Skeletal muscle satellite cell (primary cell): ENCODE measurements at regions not wholly inside any gene's neighbourhood (a gene's known extent, or its start where the extent isn't known, plus 50 kb on each side); places are given as distances from the start of the nearest gene placed in this dataset.
A peak's percentile ranks its signal among the peaks of the same experiment; 100 is the strongest.
"Not testable (repeated sequence)": the region's sequence is repeated elsewhere in the genome, so short reads cannot be mapped to it uniquely, and the experiment has no call there.

Source experiments
- H3K27me3 ChIP-seq: 2 replicates; pipeline ENCODE4 v1.7.0; 2013; ENCODE audit warnings: low read length; ENCODE audit not compliant: control insufficient read depth, insufficient read depth
- H3K36me3 ChIP-seq: 2 replicates; pipeline ENCODE4 v1.7.0; 2013; ENCODE audit warnings: mild to moderate bottlenecking, control low read depth, low read length; ENCODE audit not compliant: insufficient read depth
- H3K4me1 ChIP-seq: 2 replicates; pipeline ENCODE4 v1.7.0; 2013; ENCODE audit warnings: low read length; ENCODE audit not compliant: control insufficient read depth, insufficient read depth
- H3K4me2 ChIP-seq: 2 replicates; pipeline ENCODE4 v1.7.0; 2013; ENCODE audit warnings: mild to moderate bottlenecking, low read length
- H3K4me3 ChIP-seq: 2 replicates; pipeline ENCODE4 v1.7.0; 2013; ENCODE audit warnings: low read length
- H3K9ac ChIP-seq: 2 replicates; pipeline ENCODE4 v1.7.0; 2013; ENCODE audit warnings: mild to moderate bottlenecking, low read depth, low read length, moderate library complexity
- H3K9me3 ChIP-seq: replicated peaks from 2 replicates; pipeline ENCODE4 v1.7.0; 2013; ENCODE audit warnings: mild to moderate bottlenecking, control low read depth, low read length

DNA sequence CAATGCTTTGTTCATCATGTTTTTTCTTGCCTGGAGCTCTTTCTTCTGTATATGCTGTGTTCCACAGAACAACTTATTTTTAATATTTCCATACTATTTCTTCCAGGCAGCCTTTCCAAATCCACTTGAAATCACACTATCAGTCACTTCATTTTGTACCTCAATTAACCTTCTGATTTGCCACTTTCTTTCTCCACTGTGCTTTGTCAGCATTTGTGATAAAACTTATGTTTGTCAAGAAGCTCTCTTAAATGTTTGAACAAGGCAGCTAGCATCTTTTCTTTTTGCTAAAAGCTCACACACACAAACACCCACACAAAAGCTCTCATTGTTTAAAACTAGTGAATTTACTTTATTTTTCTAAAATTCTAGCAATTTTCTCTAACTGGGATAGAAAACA, 2014.7 kb upstream of the RAG2 start:
- no peak overlapping the region for H3K9ac ChIP-seq
- no peak overlapping the region for H3K4me2 ChIP-seq
- no peaks in the 10 kb centered on the region for H3K36me3 ChIP-seq
- H3K27me3 ChIP-seq: no peaks in the 10 kb centered on the region
- H3K4me3 ChIP-seq: no peak overlapping the region
- H3K4me1 ChIP-seq: no peaks in the 10 kb centered on the region
- no peaks in the 10 kb centered on the region for H3K9me3 ChIP-seq

DNA sequence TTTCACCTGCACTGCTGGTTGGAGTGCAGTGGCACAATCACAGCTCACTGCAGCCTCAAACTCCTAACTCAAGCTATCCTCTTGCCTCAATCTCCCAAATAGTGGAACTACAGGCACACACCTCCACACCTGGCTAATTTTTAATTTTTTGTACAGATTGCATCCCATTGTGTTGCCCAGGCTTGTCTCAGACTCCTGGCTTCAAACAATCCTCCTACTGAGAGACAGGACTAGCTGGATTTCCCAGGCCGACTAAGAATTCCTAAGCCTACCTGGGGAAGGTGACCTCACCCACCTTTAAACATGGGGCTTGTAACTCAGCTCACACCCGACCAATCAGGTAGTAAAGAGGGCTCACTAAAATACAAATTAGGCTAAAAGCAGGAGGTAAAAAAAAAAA, 2003.3 kb upstream of the RAG2 start:
- H3K4me1 ChIP-seq, H3K4me2 ChIP-seq, H3K9ac ChIP-seq, H3K27me3 ChIP-seq, H3K36me3 ChIP-seq, H3K4me3 ChIP-seq, H3K9me3 ChIP-seq: not testable (repeated sequence)

DNA sequence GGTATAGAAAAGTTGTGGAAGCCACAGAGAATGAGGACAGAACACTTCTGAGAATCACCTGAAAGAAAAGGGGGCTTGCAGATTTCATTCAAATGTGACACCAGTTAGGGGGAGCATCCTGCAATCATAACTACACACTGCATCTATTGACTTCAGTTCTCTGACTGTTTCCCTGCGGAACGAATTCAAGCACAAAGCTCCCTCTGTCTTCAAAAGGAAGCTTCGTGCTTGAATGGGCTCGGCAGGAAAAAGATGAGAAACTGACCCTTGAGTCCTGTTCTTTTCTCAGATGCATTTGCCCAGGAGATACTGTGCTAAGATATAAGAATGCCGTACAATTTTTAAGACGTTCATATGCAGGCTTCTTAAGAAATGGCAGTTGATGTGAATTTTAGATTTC, 2000.4 kb upstream of the RAG2 start:
- Histone ChIP-seq H3K36me3 (no peaks in the 10 kb centered on the region), H3K4me3 (no peak overlapping the region), H3K4me1 (no peaks in the 10 kb centered on the region), H3K9me3 (no peaks in the 10 kb centered on the region), H3K9ac (no peak overlapping the region), H3K4me2 (no peak overlapping the region), H3K27me3 (no peaks in the 10 kb centered on the region)

DNA sequence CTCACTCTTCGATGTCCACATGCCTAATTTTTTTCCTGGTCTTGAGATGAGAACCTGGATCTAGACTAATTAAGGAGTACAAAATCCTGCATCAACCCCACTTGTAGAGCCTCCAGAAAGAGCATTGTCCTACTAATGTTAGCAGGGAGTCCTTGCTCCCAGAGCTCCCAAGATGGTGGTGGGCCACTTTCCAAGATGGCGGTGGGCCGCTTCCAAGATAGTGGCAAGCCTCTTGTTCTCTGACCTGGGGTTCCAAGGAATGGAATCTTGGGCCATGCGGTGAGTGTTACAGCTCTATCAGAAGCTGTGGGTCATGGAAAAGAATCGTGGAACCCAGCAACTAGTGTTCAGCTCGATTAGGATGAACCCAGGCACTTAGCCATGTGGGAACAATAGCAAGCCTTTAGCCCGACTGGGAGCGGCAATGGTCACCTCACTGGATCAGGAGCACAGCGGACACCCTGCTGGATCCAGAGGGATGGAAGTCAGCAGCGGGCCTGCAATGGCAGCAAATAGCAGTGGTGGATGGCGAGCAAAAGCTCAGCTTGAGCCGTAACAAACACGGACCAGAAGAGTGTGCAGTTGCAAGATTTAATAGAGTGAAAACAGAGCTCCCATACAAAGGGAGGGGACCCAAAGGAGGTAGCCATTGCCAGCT, 1997.5 kb upstream of the RAG2 start:
- H3K36me3 ChIP-seq, H3K27me3 ChIP-seq, H3K9ac ChIP-seq, H3K4me1 ChIP-seq, H3K4me2 ChIP-seq, H3K9me3 ChIP-seq, H3K4me3 ChIP-seq: not testable (repeated sequence)

DNA sequence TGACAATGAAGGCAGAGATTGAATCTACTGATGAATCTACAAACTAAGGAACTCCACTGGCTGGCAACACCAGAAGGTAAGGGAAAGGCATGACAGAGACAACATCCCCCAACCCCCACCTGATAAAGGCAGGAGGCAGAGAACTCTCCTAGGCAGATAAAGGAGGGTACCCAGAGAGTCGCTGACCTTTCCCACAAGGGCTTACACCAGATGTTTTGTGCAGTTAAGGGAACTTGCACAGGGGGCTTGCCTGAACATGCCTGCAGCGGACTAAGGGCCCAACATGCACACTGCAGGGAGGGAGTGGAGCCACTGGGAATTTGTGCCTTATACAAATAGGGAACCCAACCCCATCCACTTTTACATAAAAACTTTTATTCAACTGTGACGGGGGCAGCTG, 1996.9 kb upstream of the RAG2 start:
- H3K9ac ChIP-seq: no peak overlapping the region
- no peaks in the 10 kb centered on the region for H3K9me3 ChIP-seq
- H3K4me2 ChIP-seq: no peak overlapping the region
- no peak overlapping the region for H3K4me3 ChIP-seq
- H3K36me3 ChIP-seq: no peaks in the 10 kb centered on the region
- no peaks in the 10 kb centered on the region for H3K27me3 ChIP-seq
- H3K4me1 ChIP-seq: no peaks in the 10 kb centered on the region

DNA sequence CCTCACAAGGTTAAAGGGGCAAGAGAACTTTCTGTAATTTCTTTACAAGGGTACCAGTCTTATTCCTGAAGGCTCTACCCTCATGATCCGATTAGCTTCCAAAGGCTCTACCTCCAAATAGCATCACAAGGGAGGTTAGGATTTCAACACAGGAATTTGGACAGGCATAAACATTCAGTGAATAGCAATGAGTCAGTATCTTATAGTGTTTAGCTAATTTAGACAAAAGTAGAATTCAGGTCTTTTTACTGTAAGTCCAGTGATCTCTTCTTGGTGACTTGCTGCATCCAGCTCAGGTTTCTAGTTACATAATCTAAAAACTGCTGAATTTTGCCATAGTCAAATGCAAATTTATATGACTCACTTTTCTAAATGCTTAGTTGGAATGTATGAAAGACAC, 1995.6 kb upstream of the RAG2 start:
- Histone ChIP-seq H3K9ac (no peak overlapping the region), H3K36me3 (no peaks in the 10 kb centered on the region), H3K27me3 (no peaks in the 10 kb centered on the region)

DNA sequence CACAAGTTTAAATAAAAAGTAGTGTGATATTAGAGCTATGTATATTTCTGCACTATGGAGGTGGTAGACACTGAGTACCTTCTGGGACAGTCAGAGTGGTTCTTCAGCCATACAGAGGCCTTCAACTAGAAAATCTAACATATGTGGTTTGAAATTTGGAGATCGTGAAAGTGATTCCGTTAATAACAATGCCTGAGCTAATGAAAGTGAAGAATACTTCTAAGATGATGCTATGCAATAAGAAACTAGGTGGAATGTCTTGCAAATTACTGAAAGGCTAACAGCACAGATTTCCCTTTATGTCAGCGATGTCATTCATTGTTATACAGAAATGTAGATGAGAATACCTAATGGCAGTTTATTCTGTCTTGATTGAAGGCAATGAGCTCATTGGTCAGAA, 1984.7 kb upstream of the RAG2 start:
- Histone ChIP-seq H3K9ac (no peak overlapping the region), H3K4me3 (no peak overlapping the region), H3K9me3 (peaks cover 3% of the 10 kb centered on the region), H3K4me2 (no peak overlapping the region), H3K27me3 (no peaks in the 10 kb centered on the region), H3K36me3 (no peaks in the 10 kb centered on the region), H3K4me1 (no peaks in the 10 kb centered on the region)

More for the DNA sequence above, 1995.6 kb upstream of the RAG2 start:
- Histone ChIP-seq H3K4me1 (no peaks in the 10 kb centered on the region), H3K4me3 (no peak overlapping the region), H3K9me3 (no peaks in the 10 kb centered on the region), H3K4me2 (no peak overlapping the region)

DNA sequence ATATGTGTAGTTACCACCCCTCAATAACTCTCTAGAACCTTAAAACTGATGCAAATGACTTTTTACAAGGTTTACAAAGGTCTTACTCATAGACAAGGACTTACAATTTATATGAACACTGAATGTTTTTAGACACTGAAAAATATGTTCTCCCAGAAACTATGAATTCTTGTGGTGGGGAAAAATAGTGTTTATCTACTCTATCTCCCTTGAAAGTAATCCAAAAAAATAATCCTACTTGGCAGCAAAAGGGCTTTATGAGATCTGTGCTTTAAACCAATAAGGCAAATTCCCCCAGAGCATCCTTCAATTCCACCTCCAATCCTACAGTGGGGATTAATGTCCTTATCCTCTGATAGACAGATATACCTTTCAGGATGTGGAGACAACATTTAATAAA, 1984.1 kb upstream of the RAG2 start:
- H3K4me3 ChIP-seq: no peak overlapping the region
- no peak overlapping the region for H3K9ac ChIP-seq
- no peaks in the 10 kb centered on the region for H3K4me1 ChIP-seq
- H3K36me3 ChIP-seq: no peaks in the 10 kb centered on the region
- no peaks in the 10 kb centered on the region for H3K27me3 ChIP-seq
- H3K9me3 ChIP-seq: peaks cover 9% of the 10 kb centered on the region
- no peak overlapping the region for H3K4me2 ChIP-seq

DNA sequence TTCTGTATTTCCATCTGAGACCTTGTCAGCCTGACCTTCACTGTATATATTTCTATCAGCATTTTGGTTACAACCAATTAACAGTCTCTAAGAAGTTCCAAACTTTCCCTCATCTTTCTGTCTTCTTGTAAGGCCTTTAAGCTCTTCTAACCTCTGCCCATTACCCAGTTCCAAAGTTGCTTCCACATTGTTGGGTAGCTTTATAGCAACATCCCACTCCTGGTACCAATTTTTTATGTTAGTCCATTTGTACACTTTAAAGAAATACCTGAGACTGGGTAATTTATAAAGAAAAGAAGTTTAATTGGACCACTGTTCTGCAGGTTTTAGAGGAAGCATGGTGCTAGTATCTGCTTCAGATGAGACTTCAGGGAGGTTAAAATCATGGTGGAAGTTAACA, 1979.7 kb upstream of the RAG2 start:
- Histone ChIP-seq H3K4me3 (no peak overlapping the region), H3K9me3 (peaks cover 11% of the 10 kb centered on the region), H3K4me1 (no peaks in the 10 kb centered on the region), H3K4me2 (no peak overlapping the region), H3K9ac (no peak overlapping the region), H3K27me3 (no peaks in the 10 kb centered on the region), H3K36me3 (no peaks in the 10 kb centered on the region)

DNA sequence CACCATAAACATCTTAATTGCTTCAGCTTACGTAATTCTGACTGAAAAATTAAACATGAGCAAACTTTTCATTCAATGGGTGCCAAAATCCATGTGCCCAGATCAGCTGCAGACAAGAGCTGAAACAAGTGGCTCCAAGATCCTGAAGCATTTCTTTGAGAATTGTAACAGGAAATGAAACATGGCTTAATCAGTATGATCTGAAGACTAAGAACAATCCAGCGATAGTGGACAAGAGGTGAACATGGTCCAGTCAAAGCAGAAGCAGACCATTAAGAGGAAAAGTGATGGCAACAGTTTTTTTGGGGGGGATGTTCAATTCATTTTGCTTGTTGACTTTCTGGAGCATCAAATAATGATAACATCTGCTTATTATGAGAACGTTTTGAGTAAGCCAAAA, 1964.5 kb upstream of the RAG2 start:
- H3K4me3 ChIP-seq: no peak overlapping the region
- no peaks in the 10 kb centered on the region for H3K36me3 ChIP-seq
- no peak overlapping the region for H3K9ac ChIP-seq
- H3K4me1 ChIP-seq: no peaks in the 10 kb centered on the region
- H3K4me2 ChIP-seq: no peak overlapping the region
- no peaks in the 10 kb centered on the region for H3K9me3 ChIP-seq
- H3K27me3 ChIP-seq: no peaks in the 10 kb centered on the region

DNA sequence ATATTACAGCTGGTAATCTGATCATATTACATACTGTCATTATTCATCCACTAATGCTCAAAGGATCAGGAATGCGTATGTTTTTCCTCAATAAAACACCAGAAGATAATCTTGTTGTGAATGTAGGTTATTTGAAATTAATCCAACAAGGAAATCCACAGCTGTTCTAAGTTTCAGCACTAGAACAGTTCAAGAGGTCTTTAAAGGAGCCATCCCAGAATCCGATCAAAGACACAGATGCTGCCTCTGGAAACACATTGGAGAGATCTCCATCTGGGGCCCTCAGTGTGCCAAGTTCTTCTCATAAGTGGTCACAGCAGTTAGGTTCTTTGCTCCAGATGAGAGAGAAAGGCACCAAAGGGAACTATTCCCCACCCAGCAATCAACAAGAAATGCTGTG, 1955.1 kb upstream of the RAG2 start:
- H3K36me3 ChIP-seq: no peaks in the 10 kb centered on the region
- H3K9me3 ChIP-seq: no peaks in the 10 kb centered on the region
- H3K27me3 ChIP-seq: no peaks in the 10 kb centered on the region
- H3K4me1 ChIP-seq: peaks cover 12% of the 10 kb centered on the region
- no peak overlapping the region for H3K9ac ChIP-seq
- H3K4me3 ChIP-seq: no peak overlapping the region
- H3K4me2 ChIP-seq: peak overlapping the region; percentile 5

DNA sequence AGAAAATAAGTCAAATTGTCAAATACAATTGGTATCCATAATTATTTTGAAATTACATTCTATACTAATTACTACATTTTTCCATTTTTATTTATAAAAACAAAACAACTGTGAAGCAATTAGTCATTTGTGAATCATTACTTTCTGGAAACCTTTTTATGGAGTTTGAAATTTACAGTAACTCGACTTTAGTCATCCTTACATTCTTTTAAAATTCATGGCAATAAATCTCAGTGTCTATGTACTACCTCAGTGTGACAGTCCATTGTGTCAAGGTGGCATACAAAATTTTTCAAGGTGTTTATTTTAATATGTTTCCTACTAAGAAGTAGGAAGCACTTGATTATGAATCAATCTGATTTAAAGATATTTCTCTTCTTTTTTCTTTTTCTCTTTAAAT, 1949.4 kb upstream of the RAG2 start:
- H3K27me3 ChIP-seq: no peaks in the 10 kb centered on the region

More for the DNA sequence above, 1949.4 kb upstream of the RAG2 start:
- Histone ChIP-seq H3K4me3 (no peak overlapping the region), H3K4me2 (no peak overlapping the region), H3K9me3 (no peaks in the 10 kb centered on the region), H3K36me3 (no peaks in the 10 kb centered on the region), H3K9ac (no peak overlapping the region), H3K4me1 (peaks cover 35% of the 10 kb centered on the region)
